22Rv1 (cell line): ENCODE measurements at regions not wholly inside any gene's neighbourhood (a gene's known extent, or its start where the extent isn't known, plus 50 kb on each side); places are given as distances from the start of the nearest gene placed in this dataset.
A peak's percentile ranks its signal among the peaks of the same experiment; 100 is the strongest.

ENCODE experiments used
- H3K27ac ChIP-seq: fragments of 450-650 bp; 2 replicates; pipeline ENCODE4 v1.5.1; 2017
- ZFX ChIP-seq: fragments of 450-650 bp; IDR thresholded peaks from 2 replicates; pipeline ENCODE4 v1.6.1; 2017; ENCODE audit warnings: antibody characterized with exemption, borderline replicate concordance
- TF ChIP-seq, protein P1 (sequence below): fragments of 450-650 bp; IDR thresholded peaks from 2 replicates; pipeline ENCODE4 v1.5.1; 2017; ENCODE audit warnings: mild to moderate bottlenecking

DNA sequence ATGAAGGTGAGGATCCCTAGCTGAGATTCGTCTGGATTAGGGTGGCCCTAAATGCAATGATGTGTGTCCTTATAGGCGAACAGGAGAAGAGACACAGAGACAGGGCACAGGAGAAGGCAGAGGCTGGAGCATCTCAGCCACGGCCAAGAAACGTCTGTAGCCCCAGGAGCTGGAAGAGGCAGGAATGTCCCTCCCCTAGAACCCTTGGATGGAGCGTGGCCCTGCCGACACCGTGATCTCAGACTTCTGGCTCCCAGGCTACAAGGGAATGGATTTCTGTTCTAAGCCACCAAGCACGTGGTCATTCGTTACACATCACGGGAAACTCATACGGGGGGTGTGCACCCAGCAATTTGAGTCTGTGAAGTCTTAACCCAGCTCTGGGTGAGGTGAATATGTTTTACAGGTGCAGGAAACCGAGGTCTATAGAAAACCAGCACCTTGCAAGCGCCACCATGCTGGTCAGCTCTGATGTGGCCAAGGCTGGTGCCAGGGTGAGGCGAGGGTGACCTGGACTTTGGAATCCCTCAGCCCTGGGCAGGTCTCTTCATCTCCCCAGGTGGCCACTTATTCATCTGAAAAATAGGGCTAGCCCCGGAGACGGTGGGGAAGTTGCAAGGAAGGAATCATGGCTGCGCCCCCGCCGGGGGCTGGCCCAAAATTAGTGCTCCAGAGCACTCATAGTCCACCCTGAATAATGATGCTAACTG lies 89.5 kb upstream of the FGF3 start:
- H3K27ac ChIP-seq: no peak overlapping the region
- TF ChIP-seq ZFX: no peak
- TF ChIP-seq, protein P1, sequence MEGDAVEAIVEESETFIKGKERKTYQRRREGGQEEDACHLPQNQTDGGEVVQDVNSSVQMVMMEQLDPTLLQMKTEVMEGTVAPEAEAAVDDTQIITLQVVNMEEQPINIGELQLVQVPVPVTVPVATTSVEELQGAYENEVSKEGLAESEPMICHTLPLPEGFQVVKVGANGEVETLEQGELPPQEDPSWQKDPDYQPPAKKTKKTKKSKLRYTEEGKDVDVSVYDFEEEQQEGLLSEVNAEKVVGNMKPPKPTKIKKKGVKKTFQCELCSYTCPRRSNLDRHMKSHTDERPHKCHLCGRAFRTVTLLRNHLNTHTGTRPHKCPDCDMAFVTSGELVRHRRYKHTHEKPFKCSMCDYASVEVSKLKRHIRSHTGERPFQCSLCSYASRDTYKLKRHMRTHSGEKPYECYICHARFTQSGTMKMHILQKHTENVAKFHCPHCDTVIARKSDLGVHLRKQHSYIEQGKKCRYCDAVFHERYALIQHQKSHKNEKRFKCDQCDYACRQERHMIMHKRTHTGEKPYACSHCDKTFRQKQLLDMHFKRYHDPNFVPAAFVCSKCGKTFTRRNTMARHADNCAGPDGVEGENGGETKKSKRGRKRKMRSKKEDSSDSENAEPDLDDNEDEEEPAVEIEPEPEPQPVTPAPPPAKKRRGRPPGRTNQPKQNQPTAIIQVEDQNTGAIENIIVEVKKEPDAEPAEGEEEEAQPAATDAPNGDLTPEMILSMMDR: no peak

DNA sequence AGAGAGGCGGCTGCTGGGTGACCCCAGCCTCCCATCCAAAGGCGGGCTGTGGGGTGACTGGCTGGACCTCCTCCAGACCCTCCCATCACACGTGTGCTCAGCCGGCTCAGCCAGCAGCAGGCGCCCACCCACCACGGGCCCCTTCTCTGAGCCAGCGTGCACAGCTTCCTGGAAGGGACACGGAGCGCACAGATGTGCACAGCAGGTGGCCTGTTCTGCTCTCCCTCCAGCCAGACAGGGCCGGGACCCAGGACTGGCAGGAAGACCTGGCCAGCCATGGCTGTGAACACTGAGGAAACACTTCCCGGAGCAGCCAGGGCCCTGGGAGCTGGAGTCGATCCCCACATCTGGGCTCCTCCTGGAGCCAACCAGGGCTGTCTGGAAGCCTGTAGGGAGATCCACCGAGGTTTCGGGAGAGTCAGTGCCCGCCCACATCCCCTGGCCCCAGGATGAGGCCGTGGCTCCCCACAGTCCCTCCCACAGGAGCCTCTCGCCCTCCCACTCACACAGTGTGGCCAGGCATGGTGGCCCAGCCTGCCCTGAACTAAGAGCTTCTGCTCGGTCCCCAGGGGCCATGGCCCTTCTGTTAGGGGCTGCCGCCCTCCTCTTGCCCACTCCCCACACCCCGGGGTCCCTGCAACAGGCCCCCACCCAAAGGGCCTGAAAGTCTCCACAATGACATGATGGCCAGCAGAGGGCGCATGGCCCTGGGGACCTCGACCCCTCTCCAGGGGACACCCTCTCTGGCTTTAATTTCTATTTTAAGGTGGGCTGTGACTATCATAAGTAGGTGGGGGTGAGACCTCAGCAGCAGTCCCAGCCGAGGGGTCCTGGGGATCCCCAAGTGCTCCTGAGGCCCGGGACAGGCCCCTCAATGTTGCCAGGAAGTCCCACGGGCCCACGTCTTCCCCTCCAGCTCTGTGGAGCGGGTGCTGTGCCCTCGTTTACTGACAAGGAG lies 90.6 kb upstream of the FGF3 start:
- H3K27ac ChIP-seq: no peak overlapping the region
- TF ChIP-seq, protein P1: peak; percentile 91
- TF ChIP-seq ZFX: no peak

DNA sequence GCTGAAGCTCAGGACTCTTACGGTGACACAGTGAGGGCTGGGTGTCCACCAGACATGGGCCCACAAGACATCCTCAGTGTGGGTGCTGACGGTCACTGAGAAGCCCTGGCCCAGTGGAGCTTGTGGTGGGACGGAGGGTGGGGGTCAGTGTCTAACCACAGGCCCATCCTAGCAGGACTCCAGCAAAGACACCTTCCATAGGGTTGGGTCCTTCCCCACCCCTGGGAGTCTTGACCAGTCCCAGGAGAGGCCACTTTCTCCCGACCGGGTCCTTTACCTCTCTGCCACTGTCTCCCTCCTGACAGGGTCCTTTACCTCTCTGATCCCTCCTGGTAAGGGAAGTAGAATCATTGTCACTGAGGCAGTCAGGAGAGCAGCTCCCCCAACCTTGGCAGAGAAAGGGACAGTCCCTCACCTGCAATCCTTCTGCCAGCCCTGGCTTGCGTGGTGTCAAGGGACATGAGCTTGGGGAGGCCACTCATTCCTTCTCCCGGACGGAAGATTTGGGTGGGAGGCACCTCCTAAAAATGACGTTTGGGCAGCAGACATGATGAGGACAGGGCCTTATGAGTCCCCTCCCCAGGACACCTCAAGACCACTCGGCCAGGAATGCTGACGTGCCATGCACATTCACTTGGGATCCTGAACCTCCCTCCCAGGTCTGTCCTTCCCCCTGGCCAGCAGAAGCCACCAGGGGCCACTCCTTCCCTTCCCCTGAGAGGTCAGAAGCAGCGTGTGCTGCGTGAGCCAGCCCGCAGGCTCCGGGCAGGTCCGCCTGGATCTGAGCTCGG lies 91.5 kb upstream of the FGF3 start:
- no peak overlapping the region for H3K27ac ChIP-seq
- no peak for TF ChIP-seq ZFX
- TF ChIP-seq, protein P1: no peak

DNA sequence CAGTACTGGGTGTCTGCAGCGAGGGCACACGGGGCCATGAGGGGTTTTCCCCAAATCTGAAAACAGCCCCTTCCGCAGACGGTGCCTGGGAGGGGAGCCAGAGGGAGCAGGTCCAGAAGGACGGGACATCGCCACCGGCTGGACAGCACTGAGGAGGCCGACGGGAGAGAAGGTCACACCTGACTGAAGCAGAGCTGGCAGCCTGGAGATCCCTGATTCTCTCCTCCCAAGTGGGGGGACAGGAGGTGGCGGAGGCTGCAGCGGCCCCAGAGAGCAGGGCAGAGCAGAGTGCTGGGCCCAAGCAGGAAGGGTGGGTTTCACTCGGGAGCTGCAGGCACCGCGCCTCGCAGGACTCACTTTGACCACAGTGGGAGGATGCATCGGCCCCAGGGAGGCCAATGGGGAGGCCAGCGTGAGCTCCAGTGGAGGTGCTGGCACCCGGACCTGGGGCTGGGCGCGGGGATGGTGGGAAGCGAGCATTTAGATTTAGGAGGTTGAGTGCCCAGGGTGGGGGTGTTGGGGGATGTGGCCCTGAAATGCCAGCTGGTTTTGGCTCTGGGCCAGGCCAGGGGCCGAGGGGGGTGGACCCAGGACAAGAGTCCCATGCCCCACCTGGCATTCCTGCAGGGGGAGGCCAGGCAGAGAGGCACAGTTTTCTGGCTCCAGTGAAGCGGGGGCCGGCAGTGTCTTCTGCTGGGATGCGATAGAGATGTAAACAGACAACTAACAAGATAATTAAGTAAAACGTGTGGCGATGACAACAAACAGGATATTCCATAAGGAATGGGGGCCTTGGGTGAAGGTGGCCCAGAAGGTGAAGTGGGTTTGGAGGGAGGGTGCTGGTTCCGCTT lies 92.3 kb upstream of the FGF3 start:
- H3K27ac ChIP-seq: no peak overlapping the region
- TF ChIP-seq, protein P1: no peak
- no peak for TF ChIP-seq ZFX

DNA sequence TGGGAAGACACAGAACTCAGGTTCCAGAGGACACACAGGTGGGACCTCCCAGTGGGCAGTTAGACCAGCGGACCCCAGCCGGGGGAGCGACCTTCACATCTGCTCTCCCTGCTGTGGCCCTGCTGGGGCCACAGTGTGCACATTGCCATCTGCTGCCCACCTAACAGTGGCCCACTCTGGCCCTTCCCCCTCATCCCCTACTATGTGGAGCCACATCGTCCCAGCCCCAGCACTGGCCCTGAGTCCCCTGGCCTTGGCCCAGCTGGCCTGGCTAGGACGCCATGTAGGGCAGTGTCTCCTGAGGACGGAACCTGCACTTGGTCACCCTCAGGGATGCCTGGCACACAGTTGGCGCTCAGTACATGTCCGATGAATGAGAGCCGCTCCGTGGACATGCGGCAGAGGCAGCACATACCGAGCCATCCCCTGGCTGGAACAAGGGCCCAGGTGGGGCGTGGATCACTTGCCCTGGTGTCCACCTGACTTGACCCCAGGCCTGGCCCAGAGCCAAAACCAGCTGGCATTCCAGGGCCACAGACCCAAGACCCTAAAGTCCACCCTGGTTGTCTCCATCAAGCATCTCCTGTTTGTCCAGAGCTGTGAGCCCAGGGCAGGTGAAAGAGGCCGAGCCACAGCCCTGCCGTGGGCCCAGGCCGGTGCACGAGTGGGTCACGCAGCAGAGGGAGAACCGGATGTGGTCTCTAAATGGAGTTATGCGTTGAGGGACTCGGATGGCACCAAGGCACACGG lies 93.1 kb upstream of the FGF3 start:
- no peak overlapping the region for H3K27ac ChIP-seq
- TF ChIP-seq ZFX: no peak
- TF ChIP-seq, protein P1: no peak

DNA sequence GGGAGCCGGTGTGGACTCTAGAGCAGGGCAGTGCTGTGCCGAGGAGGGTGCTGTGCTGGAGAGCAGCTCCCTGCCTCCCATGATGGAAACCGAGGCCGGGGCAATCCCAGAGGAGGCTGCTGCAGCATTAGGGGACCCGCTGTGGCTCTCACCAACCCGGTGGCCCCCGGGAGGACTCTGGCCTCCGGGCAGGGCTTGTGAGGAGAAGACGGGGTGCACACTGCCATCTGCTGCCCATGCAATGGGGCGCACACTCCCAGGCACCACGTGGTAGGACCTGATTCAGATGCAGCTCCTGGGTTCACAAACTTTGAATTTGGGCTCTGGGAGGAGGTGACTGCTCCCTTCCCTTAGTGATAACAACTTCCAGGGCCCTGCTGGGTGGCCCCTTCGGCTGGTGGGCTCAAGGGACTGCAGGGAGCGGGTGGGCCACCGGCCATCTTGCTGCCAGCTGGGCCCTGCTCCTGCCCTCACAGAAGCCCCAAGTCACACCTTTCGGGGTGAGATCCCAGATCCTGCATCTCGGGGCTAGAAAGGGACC lies 93.8 kb upstream of the FGF3 start:
- no peak overlapping the region for H3K27ac ChIP-seq
- TF ChIP-seq, protein P1: no peak
- TF ChIP-seq ZFX: no peak
